GM12878 (cell line): ENCODE measurements at regions not wholly inside any gene's neighbourhood (a gene's known extent, or its start where the extent isn't known, plus 50 kb on each side); places are given as distances from the start of the nearest gene placed in this dataset.
A peak's percentile ranks its signal among the peaks of the same experiment; 100 is the strongest.

Source experiments
- ATAC-seq: fragments of 200-7000 bp; cut with Tn5 transposase; 3 replicates; pipeline ENCODE4 v1.9.1; 2020; ENCODE audit warnings: mild to moderate bottlenecking, moderate library complexity
- BruUV-seq: library from RNA; stranded (reverse); fragments of 400-500 nt; replicated peaks from 2 replicates; lab custom pipeline; 2021; lab: Mats Ljungman, UMichigan
- CTCF ChIA-PET: fragments of 300-600 bp; sonication (Branson Sonifier 250); formaldehyde crosslinking; extraction: SDS; loops from one replicate; lab custom pipeline; 2021; ENCODE audit warnings: inconsistent platforms; lab: Yijun Ruan, JAX
- POLR2A ChIA-PET: fragments of 350-600 bp; formaldehyde crosslinking; extraction: SDS; loops from one replicate; lab custom pipeline; 2021; ENCODE audit warnings: inconsistent platforms; lab: Charles Lee
- RAD21 ChIA-PET: fragments of 300-600 bp; sonication (Branson Sonifier 250); formaldehyde crosslinking; loops from one replicate; lab custom pipeline; 2023; ENCODE audit warnings: antibody characterized with exemption; ENCODE audit not compliant: unreplicated experiment; lab: Charles Lee
- SMC1A ChIA-PET: fragments of 300-600 bp; sonication (Branson Sonifier 250); formaldehyde crosslinking; loops from one replicate; lab custom pipeline; 2023; ENCODE audit not compliant: unreplicated experiment, uncharacterized antibody; lab: Charles Lee
- DNase-seq: peaks from one replicate; pipeline ENCODE4 v3.0.0-alpha.2; 2011; ENCODE audit warnings: low read depth, low spot score
- FAIRE-seq: peaks from 3 replicates; lab custom pipeline; 2011; peaks lifted over from hg19 to GRCh38; lab: Jason Lieb, UNC
- H2AFZ ChIP-seq: 2 replicates; pipeline ENCODE4 v1.6.0; 2011; ENCODE audit warnings: low read depth, low read length, control low read depth; ENCODE audit not compliant: control insufficient read depth
- H3K27ac ChIP-seq: 2 replicates; pipeline ENCODE4 v1.5.1; 2011; ENCODE audit warnings: control low read depth; ENCODE audit not compliant: control insufficient read depth, insufficient read depth
- H3K27me3 ChIP-seq, 2 experiments: replicated peaks in 1 of 2; 2 replicates each; pipeline versions ENCODE4 v1.6.0 to v1.6.1; 2011; ENCODE audit warnings: low read length in 1 of 2; ENCODE audit not compliant: control insufficient read depth in 2 of 2, insufficient read depth in 2 of 2
- H3K36me3 ChIP-seq, 2 experiments: 2 replicates each; pipeline ENCODE4 v1.5.1; 2011; ENCODE audit warnings: low read length in 1 of 2; ENCODE audit not compliant: control insufficient read depth in 2 of 2, insufficient read depth in 2 of 2
- H3K4me1 ChIP-seq: 2 replicates; pipeline ENCODE4 v1.6.1; 2011; ENCODE audit warnings: mild to moderate bottlenecking, low read length, moderate library complexity, mixed read lengths; ENCODE audit not compliant: control insufficient read depth, insufficient read depth
- H3K4me2 ChIP-seq: 2 replicates; pipeline ENCODE4 v1.6.0; 2011; ENCODE audit warnings: control low read depth; ENCODE audit not compliant: control insufficient read depth, insufficient read depth
- H3K4me3 ChIP-seq: fragments of 200-600 bp; sonication (generic); 2 replicates; pipeline ENCODE4 v1.5.1; 2016
- H3K79me2 ChIP-seq: 2 replicates; pipeline ENCODE4 v1.6.0; 2011; ENCODE audit warnings: low read length; ENCODE audit not compliant: control insufficient read depth, insufficient read depth
- H3K9ac ChIP-seq: 2 replicates; pipeline ENCODE4 v1.8.0; 2011; ENCODE audit warnings: low read length, control low read depth, mixed read lengths; ENCODE audit not compliant: control insufficient read depth, insufficient read depth
- H3K9me3 ChIP-seq: replicated peaks from 3 replicates; pipeline ENCODE4 v1.5.1; 2011; ENCODE audit warnings: mild to moderate bottlenecking, low read length; ENCODE audit not compliant: control insufficient read depth, insufficient read depth
- H4K20me1 ChIP-seq: 2 replicates; pipeline ENCODE4 v1.6.0; 2011; ENCODE audit not compliant: control insufficient read depth, insufficient read depth
- EP300 ChIP-seq, 2 experiments: fragments of 150-350 bp in 1 of 2; IDR thresholded peaks; 2 replicates each; pipeline ENCODE4 v1.6.1; 2011 to 2012; ENCODE audit warnings: low read depth in 2 of 2, low read length in 2 of 2, borderline replicate concordance in 1 of 2, improper control_type of control experiment in 1 of 2, inconsistent platforms in 1 of 2; ENCODE audit not compliant: control insufficient read depth in 1 of 2
- ETV6 ChIP-seq, 2 experiments: fragments of 450-650 bp in 1 of 2; IDR thresholded peaks in 1 of 2; conservative IDR thresholded peaks in 1 of 2; 2 replicates each; pipeline ENCODE4 v1.6.1; 2014; ENCODE audit warnings: antibody characterized with exemption in 1 of 2, borderline replicate concordance in 1 of 2, low read depth in 1 of 2, mild to moderate bottlenecking in 1 of 2, moderate library complexity in 1 of 2
- KAT2A ChIP-seq: conservative IDR thresholded peaks from 2 replicates; pipeline ENCODE4 v1.6.1; 2011; ENCODE audit warnings: low read depth, low read length; ENCODE audit not compliant: control insufficient read depth
- NR2C1 ChIP-seq: fragments of 450-650 bp; IDR thresholded peaks from 2 replicates; pipeline ENCODE4 v1.6.1; 2017; ENCODE audit warnings: antibody characterized with exemption, mild to moderate bottlenecking, moderate library complexity
- PAX8 ChIP-seq: fragments of 450-650 bp; IDR thresholded peaks from 2 replicates; pipeline ENCODE4 v1.6.1; 2017; ENCODE audit warnings: mild to moderate bottlenecking, moderate library complexity
- PML ChIP-seq: IDR thresholded peaks from 2 replicates; pipeline ENCODE4 v1.6.1; 2012; ENCODE audit warnings: low read length, inconsistent platforms
- RBBP5 ChIP-seq: fragments of 200-600 bp; sonication (generic); conservative IDR thresholded peaks from 2 replicates; pipeline ENCODE4 v1.6.1; 2016
- SREBF1 ChIP-seq: IDR thresholded peaks from 2 replicates; pipeline ENCODE4 v1.6.1; 2012; ENCODE audit warnings: mild to moderate bottlenecking, low read length
- STAT1 ChIP-seq: fragments of 450-650 bp; conservative IDR thresholded peaks from 2 replicates; pipeline ENCODE4 v1.6.1; 2014; ENCODE audit warnings: antibody characterized with exemption, mild to moderate bottlenecking
- ZNF207 ChIP-seq: fragments of 450-650 bp; IDR thresholded peaks from 2 replicates; pipeline ENCODE4 v1.6.1; 2014; ENCODE audit warnings: antibody characterized with exemption, mild to moderate bottlenecking, borderline replicate concordance
- WGBS: methylation state at CpG from one replicate; pipeline ENCODE4 v1.1.6; 2016; ENCODE audit warnings: low lambda C conversion rate; ENCODE audit not compliant: insufficient replicate concordance, insufficient coverage; ENCODE audit errors: missing lambda C conversion rate; 5-methylcytosine and 5-hydroxymethylcytosine counted together
- in situ Hi-C: fragments of 300-500 bp; cut with MboI; formaldehyde crosslinking; loops from 9 replicates; pipeline ENCODE4 v1.14.3; 2018; ENCODE audit warnings: mixed read lengths
- intact Hi-C: fragments of 100-400 bp; cut with micrococcal nuclease; formaldehyde crosslinking; loops from one replicate; pipeline ENCODE4 v1.14.2; 2022; ENCODE audit not compliant: unreplicated experiment
- TF ChIP-seq, protein P1 (sequence below): fragments of 450-650 bp; formaldehyde crosslinking; IDR thresholded peaks from 2 replicates; pipeline ENCODE4 v1.4.0; 2020; ENCODE audit warnings: mild to moderate bottlenecking, moderate library complexity
- TF ChIP-seq, protein P2 (sequence below): IDR thresholded peaks from 2 replicates; pipeline ENCODE4 v1.6.1; 2012; ENCODE audit warnings: low read depth, low read length, improper control_type of control experiment
- TF ChIP-seq, protein P3 (sequence below): fragments of 450-650 bp; IDR thresholded peaks from 2 replicates; pipeline ENCODE4 v1.6.1; 2017; ENCODE audit warnings: mild to moderate bottlenecking, moderate library complexity
- TF ChIP-seq, protein P4 (sequence below): fragments of 450-650 bp; IDR thresholded peaks from 2 replicates; pipeline ENCODE4 v1.6.1; 2014; ENCODE audit warnings: mild to moderate bottlenecking

DNA sequence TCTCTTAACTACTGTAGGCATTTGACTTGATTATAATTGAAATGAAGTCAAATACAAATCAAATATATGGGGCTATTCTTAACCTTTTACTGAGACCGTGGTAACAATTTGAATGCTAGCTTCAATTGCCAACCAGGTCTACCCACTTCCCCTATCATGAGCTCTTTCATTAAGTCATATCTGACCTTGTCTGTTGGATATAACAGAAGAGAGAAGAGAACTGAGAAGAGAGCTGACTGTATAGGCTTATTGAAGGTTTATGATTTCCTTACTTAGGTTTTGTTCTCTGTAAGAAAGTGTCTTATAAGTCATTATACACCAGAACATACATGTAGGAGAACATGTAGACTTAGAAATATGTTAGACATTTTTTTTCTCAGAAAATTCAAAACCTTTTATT, 549.4 kb downstream of the COL12A1 start:
- Histone ChIP-seq H3K4me3 (no peak overlapping the region), H2AFZ (no peak overlapping the region), H3K4me2 (no peak overlapping the region), H3K27ac (no peak overlapping the region), H3K9me3 (no peaks in the 10 kb centered on the region), H4K20me1 (no peaks in the 10 kb centered on the region), H3K9ac (no peak overlapping the region), H3K4me1 (no peaks in the 10 kb centered on the region), H3K36me3 (no peaks in the 10 kb centered on the region), H3K27me3 (no peaks in the 10 kb centered on the region), H3K79me2 (no peaks in the 10 kb centered on the region)
- WGBS = 0% methylated on average over 1 of the region's 1 CpG
- in situ Hi-C loops = no loop called here
- DNase-seq (no peak), FAIRE-seq (no peak), ATAC-seq (peak; percentile 46; the same call in 2 of the 3 replicates)
- RAD21 ChIA-PET = no interaction called here
- CTCF ChIA-PET = no interaction called here
- no TSS peak for BruUV-seq
- intact Hi-C loops = no loop called here
- TF ChIP-seq NR2C1 (no peak), KAT2A (no peak), STAT1 (no peak), EP300 (IDR thresholded peaks at IDR 0.05; ENCODE audit: borderline replicate concordance in 1 of 2, control insufficient read depth in 1 of 2, low read depth in 2 of 2, low read length in 2 of 2) (no peak), ETV6 (conservative IDR thresholded peaks at IDR 0.05 in 1 of 2, IDR thresholded peaks at IDR 0.05 in 1 of 2; ENCODE audit: borderline replicate concordance in 1 of 2, low read depth in 1 of 2) (no peak), RBBP5 (no peak), PML (no peak), ZNF207 (no peak), PAX8 (no peak), SREBF1 (no peak)
- TF ChIP-seq, protein P1, sequence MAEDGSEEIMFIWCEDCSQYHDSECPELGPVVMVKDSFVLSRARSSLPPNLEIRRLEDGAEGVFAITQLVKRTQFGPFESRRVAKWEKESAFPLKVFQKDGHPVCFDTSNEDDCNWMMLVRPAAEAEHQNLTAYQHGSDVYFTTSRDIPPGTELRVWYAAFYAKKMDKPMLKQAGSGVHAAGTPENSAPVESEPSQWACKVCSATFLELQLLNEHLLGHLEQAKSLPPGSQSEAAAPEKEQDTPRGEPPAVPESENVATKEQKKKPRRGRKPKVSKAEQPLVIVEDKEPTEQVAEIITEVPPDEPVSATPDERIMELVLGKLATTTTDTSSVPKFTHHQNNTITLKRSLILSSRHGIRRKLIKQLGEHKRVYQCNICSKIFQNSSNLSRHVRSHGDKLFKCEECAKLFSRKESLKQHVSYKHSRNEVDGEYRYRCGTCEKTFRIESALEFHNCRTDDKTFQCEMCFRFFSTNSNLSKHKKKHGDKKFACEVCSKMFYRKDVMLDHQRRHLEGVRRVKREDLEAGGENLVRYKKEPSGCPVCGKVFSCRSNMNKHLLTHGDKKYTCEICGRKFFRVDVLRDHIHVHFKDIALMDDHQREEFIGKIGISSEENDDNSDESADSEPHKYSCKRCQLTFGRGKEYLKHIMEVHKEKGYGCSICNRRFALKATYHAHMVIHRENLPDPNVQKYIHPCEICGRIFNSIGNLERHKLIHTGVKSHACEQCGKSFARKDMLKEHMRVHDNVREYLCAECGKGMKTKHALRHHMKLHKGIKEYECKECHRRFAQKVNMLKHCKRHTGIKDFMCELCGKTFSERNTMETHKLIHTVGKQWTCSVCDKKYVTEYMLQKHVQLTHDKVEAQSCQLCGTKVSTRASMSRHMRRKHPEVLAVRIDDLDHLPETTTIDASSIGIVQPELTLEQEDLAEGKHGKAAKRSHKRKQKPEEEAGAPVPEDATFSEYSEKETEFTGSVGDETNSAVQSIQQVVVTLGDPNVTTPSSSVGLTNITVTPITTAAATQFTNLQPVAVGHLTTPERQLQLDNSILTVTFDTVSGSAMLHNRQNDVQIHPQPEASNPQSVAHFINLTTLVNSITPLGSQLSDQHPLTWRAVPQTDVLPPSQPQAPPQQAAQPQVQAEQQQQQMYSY (CRISPR knock-in tag) = no peak
- TF ChIP-seq, protein P2, sequence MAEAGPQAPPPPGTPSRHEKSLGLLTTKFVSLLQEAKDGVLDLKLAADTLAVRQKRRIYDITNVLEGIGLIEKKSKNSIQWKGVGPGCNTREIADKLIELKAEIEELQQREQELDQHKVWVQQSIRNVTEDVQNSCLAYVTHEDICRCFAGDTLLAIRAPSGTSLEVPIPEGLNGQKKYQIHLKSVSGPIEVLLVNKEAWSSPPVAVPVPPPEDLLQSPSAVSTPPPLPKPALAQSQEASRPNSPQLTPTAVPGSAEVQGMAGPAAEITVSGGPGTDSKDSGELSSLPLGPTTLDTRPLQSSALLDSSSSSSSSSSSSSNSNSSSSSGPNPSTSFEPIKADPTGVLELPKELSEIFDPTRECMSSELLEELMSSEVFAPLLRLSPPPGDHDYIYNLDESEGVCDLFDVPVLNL = no peak
- TF ChIP-seq, protein P3, sequence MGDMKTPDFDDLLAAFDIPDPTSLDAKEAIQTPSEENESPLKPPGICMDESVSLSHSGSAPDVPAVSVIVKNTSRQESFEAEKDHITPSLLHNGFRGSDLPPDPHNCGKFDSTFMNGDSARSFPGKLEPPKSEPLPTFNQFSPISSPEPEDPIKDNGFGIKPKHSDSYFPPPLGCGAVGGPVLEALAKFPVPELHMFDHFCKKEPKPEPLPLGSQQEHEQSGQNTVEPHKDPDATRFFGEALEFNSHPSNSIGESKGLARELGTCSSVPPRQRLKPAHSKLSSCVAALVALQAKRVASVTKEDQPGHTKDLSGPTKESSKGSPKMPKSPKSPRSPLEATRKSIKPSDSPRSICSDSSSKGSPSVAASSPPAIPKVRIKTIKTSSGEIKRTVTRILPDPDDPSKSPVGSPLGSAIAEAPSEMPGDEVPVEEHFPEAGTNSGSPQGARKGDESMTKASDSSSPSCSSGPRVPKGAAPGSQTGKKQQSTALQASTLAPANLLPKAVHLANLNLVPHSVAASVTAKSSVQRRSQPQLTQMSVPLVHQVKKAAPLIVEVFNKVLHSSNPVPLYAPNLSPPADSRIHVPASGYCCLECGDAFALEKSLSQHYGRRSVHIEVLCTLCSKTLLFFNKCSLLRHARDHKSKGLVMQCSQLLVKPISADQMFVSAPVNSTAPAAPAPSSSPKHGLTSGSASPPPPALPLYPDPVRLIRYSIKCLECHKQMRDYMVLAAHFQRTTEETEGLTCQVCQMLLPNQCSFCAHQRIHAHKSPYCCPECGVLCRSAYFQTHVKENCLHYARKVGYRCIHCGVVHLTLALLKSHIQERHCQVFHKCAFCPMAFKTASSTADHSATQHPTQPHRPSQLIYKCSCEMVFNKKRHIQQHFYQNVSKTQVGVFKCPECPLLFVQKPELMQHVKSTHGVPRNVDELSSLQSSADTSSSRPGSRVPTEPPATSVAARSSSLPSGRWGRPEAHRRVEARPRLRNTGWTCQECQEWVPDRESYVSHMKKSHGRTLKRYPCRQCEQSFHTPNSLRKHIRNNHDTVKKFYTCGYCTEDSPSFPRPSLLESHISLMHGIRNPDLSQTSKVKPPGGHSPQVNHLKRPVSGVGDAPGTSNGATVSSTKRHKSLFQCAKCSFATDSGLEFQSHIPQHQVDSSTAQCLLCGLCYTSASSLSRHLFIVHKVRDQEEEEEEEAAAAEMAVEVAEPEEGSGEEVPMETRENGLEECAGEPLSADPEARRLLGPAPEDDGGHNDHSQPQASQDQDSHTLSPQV = no peak
- TF ChIP-seq, protein P4, sequence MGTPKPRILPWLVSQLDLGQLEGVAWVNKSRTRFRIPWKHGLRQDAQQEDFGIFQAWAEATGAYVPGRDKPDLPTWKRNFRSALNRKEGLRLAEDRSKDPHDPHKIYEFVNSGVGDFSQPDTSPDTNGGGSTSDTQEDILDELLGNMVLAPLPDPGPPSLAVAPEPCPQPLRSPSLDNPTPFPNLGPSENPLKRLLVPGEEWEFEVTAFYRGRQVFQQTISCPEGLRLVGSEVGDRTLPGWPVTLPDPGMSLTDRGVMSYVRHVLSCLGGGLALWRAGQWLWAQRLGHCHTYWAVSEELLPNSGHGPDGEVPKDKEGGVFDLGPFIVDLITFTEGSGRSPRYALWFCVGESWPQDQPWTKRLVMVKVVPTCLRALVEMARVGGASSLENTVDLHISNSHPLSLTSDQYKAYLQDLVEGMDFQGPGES = no peak
- POLR2A ChIA-PET = no interaction called here
- SMC1A ChIA-PET = interaction anchor here (1.1 kb wide), 1 partner anchor 24 kb away, joined by 3 read pairs; no protein-coding TSS in a partner anchor
